NCI-H2081 (cell line): ENCODE measurements at regions not wholly inside any gene's neighbourhood (a gene's known extent, or its start where the extent isn't known, plus 50 kb on each side); places are given as distances from the start of the nearest gene placed in this dataset.

Experiments
- DNase-seq, 2 experiments: peaks; one replicate each; lab custom pipeline; 2025; lab: John Stamatoyannopoulos, UW

DNA sequence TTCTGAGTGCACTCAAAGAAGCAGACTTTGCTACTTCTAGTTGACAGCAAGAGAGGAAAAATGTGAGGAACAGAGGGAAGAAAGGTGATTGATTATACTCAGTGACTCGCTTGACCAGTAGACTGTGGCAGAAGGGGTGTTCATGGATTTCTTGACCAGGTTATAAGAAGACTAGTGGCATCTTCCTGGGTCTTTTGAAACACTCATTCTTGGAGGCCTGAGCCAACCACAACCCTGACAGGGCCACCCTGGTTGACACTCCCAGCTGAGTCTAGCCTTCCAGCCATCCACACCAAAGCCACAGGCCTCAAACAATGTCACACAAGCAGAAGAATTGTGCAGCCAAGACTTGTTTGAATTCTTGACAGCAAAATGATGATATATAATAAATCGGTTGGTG is 366.3 kb downstream of the SS18 start:
- DNase-seq = no peak

DNA sequence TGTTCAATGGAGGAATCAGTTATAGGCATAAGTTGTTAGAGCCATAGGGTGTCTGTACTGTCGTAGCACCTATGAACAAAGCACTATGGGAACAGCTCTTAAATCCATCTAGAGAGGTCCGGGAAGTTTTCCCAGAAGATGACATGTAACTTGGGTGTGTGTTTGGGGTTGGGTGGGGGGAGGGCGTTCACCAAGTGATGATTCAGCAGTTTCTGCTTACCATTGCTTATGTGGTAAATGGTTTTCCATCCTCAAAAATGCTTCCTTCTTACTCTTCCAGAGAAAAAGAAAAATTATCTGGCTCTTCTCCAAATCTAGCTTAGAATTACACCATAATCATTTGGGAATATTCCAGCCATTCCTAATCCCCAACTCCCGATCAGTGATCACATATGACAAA is 361.1 kb upstream of the ZNF521 start:
- no peak for DNase-seq

DNA sequence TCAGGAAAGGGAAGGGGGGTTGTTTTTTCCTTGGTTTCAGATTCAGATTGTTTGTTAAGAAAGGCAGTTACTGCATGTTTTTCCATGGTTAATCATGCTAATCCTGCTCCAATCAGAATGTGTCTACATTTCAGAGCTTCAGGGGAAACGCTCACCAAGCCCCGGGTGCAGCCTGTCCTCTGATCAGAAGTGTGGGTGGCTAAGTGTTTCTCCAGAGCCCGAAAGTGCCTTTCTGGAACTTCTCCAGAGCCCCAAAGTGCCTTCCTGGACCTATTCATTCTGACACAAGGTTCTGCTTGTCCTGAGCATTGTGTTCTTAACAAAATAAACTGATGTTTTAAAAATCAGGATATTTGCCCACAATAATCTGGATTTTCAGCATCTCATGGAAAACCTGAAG is 359.0 kb upstream of the ZNF521 start:
- no peak for DNase-seq

- DNase-seq = no peak
These were observed 353.7 kb upstream of the ZNF521 start for GRCh38 chr18:25705650-25706049.

GRCh38 chr18:25704494-25704893 is 352.5 kb upstream of the ZNF521 start:
- no peak for DNase-seq

GRCh38 chr18:25704071-25704470 is 352.1 kb upstream of the ZNF521 start:
- DNase-seq = peak; percentile 2 to 26

GRCh38 chr18:25701821-25702220 is 349.9 kb upstream of the ZNF521 start:
- no peak for DNase-seq

GRCh38 chr18:25686960-25687500 is 335.1 kb upstream of the ZNF521 start:
- DNase-seq = no peak

GRCh38 chr18:25685088-25685487 is 333.1 kb upstream of the ZNF521 start:
- DNase-seq = no peak

GRCh38 chr18:25679491-25679890 is 327.5 kb upstream of the ZNF521 start:
- DNase-seq = no peak

- no peak for DNase-seq
These were observed 326.3 kb upstream of the ZNF521 start for GRCh38 chr18:25678221-25678620.

GRCh38 chr18:25675123-25675850 is 323.3 kb upstream of the ZNF521 start:
- DNase-seq = no peak

DNA sequence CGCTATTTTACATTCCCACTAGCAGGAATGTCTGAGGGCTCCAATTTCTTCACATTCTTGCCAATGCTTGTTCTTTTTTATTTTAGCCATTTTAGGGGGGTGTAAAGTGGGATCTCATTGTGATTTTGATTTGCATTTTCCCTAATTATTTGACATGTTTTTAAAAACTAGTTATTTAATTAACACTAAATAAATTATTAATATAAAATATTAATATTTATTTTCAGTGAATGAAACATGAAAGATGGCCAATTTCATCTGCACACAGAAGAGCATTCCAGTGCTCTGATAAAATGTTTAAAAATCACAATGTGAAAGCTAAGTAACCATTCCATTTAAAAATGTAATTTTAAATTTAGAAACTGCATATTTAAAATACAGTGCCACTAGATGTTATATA is 322.2 kb upstream of the ZNF521 start:
- no peak for DNase-seq

DNA sequence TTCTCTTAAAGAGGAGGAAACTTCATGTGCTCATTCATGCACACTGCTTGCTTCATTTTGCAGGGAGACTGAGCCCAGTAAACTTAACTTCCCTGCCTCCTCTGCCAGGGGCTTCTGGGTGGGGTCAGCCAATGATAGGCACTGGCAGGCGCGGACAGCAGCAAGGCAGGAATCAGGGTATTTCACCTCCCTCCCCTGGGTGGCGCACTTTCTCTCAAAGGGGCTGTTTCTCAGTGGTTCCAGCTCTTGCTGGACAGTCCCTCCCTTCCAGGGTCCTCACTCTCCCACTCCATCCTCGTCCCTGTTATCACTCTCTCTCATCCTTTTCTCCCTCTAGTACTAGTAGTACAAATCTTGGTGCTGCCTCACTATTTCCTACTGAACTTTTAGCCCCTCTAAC is 320.5 kb upstream of the ZNF521 start:
- no peak for DNase-seq

GRCh38 chr18:25669741-25670140 is 317.8 kb upstream of the ZNF521 start:
- DNase-seq = no peak

DNA sequence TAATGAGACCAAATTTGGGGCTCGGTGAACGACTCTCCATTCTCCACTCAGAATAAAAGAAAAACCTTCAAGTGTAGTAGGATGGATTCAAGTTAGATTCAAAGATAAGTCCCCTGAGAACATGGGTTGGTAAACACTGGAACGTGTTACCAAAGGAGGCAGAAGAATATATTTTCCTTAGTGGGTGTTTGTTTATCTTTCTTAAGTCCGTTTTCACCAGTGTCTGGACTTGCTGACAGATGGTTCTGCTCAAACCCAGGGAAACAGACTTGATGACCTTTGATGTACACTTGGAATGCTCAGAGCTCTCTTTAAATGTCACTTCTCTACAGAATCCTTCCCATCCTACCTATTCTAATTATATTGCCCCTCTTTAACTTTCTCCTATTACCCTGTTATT is 310.3 kb upstream of the ZNF521 start:
- DNase-seq = no peak

- DNase-seq = no peak
These were observed 309.9 kb upstream of the ZNF521 start for GRCh38 chr18:25661831-25662230.

GRCh38 chr18:25659541-25659940 is 307.6 kb upstream of the ZNF521 start:
- no peak for DNase-seq

DNA sequence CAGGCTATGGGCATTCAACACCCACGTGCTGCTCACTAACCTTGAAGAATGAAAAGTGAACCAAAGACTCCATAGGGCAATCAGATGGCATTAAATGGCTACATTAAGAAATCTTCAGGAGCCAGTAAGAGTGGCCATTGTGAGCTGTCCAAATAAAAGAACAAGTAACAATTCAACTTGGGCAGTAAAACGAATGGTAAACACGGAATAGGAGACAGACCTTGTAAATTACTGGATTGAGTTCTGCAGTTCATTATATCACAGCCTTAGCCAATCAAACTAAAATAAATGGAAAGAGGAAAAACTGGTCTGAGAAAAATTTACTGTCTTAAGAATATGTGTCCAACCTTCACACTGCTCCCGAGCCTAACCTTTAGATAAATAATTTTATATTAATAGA is 306.5 kb upstream of the ZNF521 start:
- DNase-seq = no peak

GRCh38 chr18:25651553-25651952 is 299.6 kb upstream of the ZNF521 start:
- DNase-seq = no peak

GRCh38 chr18:25650201-25650941 is 298.4 kb upstream of the ZNF521 start:
- no peak for DNase-seq

GRCh38 chr18:25648716-25649260 is 296.8 kb upstream of the ZNF521 start:
- no peak for DNase-seq

DNA sequence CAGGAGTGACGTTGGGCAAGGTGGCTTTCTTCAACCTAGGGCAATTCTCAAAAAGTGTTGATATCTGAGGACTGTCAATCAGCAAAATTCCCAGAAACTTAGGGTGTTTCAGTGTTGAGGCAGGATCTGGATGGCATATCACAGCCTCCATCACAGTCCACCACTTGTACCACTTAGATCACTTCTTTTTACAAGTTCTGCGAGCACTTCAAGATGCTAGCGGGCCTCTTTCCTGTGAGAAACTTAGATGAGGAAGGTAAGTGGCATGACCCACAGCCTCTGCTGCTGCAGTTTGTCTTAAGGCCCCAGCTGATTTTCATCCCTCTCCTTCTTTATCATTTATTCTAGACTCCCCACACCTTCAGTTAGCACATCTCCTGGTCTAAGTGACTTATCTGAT is 295.4 kb upstream of the ZNF521 start:
- DNase-seq = no peak
